CMK (cell line): ENCODE measurements at regions not wholly inside any gene's neighbourhood (a gene's known extent, or its start where the extent isn't known, plus 50 kb on each side); places are given as distances from the start of the nearest gene placed in this dataset.

Experiments used
- DNase-seq: peaks from one replicate; pipeline ENCODE4 v3.0.0-alpha.2; 2010; ENCODE audit warnings: low read depth

DNA sequence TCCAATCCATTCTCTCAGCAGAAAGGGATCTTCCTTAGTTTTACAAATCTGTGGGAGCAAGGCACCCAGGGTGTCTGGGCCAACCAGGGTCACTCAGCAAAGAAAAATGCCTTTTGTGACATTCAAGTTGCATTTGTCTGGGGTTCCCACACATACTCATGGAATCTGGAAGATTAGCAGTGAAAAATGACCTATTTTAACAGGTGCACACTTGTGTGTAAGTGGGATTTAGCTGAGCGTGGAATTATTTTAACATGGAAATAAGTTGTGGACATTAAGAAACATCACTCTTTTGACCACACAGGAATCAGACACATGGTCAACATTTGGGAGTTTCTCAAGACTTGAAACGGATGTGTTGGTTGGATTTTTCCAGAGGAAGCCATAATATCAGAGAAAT is 234.9 kb downstream of the OPA1 start:
- DNase-seq, result no peak

DNA sequence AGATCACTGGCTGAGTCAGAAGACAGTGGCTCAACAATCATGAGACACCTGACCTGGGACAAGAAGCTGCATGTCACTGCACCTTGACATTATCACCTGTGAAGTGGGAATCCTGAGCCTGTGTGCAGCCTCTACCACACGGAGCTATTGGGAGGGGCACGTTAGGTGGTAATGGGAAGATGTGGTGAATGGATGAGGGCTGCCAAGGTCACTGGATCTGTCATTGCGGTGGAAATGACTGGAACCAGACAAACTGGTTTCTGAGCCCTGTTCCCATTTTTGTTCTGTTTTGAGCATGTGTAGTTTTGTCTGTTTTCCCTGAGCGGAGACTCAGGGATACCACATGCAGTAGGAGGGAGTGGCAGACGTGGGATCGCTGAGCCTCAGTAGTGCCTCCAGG is 235.5 kb downstream of the OPA1 start:
- DNase-seq, result no peak

DNA sequence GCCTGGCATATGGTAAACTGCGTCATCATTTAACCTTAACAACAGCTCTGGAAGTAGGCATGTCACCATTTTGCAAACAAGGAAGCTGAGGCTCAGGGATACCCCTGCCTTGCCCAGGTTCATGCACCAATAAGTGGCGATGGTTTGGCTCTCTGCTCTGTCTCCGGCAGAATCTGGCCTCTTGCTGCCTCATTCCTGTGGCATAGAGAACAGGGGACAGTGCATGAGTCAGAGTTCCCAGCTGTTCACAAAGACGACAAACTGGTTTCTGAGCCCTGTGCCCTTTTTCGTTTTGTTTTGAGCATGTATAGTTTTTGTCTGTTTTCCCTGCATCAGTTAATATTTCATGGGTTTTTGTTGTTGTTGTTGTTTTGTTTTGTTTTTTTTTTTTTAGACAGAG is 236.8 kb downstream of the OPA1 start:
- no peak for DNase-seq

DNA sequence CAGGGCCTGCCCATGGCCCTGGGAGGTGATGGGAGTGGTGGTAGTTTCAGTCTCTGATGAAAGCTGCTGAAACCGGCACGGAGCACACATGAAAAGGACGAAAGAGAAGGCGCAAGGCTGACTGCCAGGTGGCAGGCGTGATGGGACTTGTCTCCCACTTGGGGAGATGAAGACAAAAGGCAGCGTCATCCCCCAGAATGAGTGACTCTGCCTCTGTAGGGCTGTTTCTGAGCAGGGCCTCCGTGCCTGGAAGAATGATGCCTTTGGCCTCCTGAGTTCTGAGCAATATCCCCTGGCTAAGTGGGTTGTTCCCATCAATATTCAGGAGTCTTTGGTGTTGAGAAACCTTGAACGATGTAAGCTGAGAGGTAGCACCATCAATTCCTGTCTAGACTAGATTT is 237.8 kb downstream of the OPA1 start:
- no peak for DNase-seq

DNA sequence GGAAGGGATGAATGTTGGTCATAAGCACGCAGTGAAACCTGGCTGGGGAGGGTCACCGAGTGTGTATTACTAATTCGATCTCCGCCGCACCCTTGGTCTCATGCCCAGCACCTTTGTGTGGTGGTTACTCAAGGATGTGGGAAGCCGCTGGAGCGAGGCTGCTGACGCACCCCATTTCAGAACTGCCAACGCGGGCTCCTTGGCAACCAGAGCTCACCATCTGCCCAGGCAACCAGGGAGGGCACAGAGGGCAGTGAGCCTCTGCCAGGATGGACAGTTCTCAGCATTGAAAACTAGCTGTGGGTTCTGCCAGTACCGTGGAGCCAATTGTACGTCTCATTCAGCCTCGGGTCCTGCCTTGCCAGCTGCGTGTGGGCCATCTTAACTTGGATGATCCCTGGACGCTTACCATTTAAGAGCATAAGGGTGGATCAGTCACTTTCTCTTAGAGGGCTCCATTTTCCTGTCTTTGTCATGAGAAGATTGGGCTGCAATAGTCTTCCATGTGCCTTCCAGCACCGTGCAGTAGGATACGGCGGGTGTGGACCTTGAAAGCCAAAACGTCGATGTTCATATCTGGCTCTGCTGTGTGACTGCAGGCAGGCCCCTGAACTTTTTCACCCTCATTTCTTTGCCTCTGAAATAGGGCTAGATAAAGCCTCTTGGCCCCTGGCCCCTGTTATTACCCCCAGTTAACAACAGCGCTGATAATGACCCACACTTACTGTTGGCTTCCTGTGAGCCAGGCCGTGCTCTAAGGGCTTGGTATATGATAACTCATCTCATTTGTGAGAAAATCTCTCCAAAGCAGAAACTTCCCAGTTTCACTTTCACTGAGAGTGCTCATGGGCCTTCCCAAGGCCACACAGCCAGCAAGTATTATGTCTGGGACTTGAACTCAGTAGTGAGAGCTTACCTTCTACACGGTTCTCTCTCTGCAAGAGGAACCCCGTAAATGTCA is 238.8 kb downstream of the OPA1 start:
- no peak for DNase-seq

DNA sequence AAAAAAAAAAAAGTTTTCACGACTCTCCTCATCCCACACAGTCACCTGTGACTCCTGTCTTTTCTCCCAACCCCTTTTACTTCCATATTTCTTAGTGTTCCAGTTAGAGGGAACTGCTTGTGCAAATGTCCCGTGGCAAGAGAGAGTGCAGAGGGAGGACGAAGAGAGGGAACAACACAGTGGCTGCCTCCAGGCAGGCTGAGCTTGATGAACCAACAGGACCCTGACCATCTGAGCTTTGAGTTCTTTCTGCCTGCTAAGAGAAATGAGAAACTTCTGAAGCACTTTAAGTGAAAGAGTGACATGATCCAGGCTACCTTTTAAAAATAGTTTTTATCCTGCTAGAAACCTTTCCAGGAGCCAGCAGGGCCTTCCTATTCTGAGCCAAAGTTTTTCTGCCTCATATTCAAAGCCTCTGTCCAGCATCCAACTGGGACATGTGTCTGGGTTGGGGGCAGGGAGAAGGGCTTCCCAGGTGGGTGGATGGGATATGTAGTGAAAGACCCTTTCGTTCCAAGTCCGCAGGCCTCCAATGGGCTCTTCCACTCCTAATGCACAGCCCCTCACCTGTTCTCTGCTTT is 239.9 kb downstream of the OPA1 start:
- DNase-seq, result no peak

DNA sequence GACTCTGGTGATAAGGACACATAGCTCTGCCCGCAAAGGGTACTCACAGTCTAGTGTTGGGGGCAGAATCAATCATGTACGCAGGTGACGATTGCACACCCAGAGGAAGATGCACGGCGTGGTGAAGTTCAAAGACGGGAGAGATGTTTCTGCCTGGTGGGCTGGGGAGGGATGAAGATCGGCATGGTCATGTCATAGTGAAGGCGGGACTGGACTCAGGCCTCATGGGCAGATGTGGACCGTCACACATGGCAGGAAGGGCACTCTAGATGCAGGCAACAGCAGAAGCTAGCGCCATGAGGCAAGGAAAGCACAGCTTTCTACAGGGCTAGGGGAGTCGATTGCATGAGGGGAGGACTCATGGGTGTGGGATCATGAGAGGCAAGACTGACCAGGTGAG is 240.6 kb downstream of the OPA1 start:
- no peak for DNase-seq

DNA sequence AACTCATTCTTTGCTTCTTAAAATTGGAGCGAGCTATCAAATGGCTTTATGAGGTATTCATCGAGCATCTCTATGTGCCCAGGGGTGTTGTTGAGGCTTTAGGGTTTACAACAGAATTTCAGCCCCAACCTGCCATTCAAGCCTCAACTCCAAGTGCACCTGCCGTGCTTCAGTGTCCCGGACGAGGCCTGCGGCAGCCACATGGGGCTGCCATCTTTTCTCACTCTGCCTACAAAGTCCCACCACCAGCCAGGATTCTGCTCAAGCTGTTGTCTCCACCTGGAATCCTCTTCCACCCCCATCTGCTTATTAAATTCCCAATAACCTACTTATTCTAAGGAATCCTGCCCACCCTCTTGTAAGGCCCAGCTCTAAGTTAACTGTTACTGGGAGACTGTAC is 242.4 kb downstream of the OPA1 start:
- DNase-seq, result no peak

DNA sequence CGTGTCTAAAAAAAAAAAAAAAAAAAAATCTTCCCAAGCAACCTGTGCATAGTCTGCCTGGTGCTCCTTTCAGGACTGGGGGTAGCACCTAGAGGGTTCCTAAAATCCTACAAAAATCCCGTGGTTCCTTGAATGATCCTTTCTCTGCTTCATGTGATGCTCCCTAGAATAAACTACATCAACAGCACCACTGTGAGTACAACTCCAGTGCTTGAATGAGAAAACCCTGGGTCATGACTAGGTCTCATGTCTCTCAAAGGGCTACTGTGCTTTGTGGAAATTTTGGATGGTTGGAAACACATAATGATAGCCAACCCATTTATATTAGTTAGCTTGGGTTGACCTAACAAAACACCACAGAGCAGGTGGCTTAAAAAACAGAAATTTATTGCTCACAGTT is 243.5 kb downstream of the OPA1 start:
- DNase-seq, result no peak

DNA sequence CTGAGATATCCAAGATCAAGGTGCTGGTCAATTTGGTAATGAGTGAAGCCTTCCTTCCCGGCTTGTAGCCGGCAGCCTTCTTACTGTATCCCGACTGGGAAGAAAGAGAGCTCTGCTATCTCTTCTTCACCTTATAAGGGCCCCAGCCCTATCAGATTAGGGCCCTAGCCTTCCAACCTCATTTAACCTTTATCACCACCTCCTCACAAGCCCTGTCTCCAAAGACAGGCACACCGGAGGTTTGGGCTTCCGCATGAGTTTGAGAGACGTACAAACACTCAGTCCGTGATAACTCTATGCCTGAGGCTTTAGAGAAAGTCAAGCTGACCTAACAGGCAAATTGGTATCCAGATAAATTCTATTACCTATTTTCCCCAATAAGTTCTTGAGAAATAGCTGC is 243.9 kb downstream of the OPA1 start:
- DNase-seq, result peak; percentile 60

DNA sequence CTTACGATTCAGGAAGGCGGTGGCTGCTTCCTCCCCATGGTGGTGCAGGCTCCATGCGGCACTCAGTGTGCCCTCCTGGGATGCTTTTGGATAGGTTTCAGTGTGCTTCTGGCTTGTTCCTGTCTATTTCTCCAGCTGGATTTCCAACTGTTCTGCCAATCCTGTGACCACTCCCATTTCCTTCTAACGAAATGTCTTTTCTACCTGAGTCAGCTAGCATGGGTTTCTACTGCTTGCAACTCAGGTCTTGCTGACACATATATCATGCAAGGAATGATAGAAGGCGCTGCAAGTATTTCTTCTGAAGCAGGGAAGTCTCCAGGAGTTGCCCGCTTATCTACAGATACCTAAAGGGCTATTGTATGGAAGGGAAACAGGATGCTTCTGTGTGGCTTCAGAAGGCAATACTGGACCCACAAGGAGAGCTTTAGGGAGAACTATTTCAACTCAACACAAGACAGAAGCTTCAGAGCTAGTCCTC is 244.4 kb downstream of the OPA1 start:
- DNase-seq, result no peak

DNA sequence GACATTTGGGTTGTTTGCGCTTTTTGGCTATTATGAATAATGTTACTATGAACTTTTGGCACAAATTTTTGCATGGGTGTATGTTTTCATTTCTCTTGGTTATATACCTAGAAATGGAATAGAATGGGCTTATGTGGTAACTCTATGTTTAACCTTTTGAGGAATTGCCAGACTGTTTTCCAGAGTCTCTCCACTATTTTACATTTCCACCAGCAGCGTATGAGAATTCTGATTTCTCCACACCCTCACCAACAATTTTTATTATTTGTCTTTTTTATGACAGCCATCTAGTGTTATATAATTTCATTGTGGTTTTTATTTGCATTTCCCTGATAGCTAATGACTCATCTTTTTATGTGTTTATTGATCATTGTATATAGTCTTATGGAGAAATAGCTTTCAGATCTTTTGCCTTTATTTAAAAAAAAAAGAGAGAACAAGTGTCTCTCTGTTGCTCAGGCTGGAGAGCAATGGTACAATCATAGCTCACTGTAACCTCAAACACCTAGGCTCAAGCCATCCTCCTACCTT is 247.2 kb downstream of the OPA1 start:
- DNase-seq, result no peak

DNA sequence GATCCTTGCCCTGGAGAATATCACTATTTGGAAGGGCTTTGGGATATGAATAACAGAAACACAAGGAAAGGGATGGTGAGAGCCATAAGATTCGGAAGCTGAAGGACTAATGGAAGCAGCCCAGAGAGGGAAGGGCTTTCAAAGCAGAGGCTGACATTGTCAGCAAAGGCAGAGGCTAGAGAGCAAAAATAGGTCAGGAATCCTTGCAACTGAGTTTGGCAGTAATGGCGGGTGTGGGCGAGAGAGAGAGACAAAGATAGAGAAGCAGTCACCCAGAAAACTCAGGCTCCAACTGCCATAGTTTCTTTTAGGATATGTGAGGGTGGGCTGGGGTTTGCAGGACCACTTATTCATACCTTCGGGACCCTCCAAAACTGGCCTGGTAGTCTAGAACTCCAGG is 248.6 kb downstream of the OPA1 start:
- no peak for DNase-seq

DNA sequence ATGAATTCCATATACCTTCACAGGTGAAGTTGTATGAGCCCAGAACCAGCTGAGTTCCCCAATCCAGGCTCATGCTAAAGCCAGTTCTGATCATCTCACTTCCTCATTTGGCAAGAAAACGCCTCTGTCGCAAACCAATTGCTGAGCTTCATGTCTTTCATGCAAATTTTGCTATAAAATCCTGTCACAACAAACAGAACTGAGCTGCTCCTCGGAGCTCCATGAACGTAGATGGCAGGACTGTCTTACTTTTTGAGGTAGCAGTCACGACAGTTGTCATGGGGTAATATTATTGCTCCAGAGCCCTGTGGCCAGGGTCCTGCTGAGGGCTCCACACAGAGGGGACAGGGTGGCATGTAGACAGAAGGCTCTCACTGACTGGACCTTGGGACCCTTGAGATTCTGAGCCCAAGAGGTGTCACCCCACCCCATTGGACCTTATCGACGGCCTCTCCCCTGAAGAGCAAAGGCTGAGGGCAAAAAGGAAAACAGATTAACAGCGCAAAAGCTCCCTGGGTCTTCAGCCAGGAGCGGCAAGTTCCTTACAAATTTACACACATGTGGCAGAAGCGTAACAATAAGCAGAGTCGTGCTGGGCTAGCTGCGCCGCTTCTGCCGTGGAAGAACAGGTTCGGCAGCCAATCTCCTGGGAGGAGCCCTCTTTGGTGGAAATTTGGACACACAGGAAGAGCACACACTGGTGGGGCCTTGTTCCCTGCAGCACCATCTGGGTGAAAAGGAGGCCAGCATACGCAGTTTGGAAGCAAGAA is 249.2 kb downstream of the OPA1 start:
- DNase-seq, result no peak

DNA sequence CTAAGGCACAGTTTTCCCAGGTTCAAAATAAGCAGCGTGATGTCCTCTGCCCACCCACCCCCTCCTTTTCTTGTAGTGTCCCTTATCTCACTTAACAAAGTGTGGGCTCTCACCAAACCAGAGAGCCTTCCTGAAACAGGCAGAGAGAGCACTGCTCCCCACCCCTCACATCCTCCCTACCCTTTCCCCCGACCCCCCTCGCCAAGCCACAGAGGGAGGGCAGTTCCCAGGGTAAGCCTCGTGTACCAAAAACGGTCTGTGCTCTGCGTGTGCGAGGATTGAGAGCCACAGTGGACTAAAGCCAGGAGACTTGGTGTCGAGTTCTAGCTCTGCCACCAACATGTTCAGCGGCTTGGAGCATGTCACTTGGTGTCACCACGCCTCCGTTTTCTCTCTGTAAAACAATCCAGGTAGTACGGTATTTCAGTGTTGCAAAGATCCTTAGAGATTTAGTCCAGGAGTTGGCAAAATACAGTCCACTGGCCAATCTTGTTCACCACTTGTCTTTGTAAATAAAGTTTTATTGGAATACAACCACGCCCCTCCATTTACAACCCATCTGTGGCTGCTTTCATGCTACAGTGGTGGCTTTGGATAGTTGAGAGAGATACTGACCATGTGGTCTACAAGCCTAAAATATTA is 249.9 kb downstream of the OPA1 start:
- DNase-seq, result peak; percentile 89

DNA sequence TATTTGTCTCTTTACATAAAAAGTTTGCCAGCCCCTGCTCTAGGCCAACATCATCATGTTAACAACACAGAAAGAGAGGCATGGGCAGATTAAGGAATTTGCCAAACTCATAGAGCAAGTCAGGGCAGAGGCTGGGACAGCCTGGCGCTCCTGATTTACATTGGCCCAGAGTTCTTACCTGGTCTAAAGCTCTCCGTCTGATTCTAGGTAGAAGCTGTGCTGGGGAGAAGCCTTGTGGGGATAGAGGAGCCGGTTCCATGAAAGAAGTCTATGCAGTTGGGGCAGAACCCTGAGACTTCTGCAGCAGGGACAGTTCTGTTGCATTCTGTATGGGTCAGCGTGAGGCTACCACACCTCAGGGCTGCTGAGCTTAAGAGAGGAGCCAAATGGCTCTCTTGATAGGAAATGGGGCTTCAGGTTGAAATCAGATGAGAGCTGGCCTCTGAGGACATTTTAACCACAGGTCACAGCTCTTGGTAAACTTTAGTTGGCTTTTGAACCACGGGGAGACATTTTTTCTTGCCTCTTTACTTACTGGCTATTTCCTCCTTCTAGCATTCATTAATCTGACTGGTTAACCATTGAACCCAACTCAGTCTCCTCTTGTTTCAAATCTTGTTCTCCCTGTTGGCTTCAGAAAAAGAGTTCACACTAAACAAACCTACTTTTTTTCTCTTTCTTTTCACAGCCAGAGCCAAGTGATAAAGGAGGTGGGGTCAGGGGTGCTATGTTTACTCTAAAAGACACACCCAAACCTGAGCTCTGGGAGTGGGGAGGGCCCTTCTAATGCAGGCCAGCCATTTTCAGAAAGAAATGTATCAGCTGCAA is 250.7 kb downstream of the OPA1 start:
- no peak for DNase-seq

DNA sequence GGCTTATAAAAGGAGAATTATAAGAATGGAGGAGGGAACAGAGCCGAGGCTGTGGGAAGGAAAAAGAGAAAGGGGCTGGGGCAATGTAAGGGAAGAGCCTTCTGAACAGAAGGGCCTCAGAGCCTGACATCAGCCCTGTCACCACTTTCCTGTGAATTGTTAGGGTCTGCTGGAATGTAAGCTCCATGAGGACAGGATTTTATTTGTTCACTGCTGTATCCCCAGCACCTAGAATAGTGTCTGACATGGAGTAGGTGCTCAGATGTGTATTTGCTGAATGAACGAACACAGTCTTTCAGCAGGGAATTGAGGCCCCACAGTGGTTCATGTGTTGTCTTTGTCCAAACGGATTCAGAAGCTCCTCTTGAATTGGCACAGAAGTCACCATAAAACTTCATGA is 251.5 kb downstream of the OPA1 start:
- DNase-seq, result no peak

DNA sequence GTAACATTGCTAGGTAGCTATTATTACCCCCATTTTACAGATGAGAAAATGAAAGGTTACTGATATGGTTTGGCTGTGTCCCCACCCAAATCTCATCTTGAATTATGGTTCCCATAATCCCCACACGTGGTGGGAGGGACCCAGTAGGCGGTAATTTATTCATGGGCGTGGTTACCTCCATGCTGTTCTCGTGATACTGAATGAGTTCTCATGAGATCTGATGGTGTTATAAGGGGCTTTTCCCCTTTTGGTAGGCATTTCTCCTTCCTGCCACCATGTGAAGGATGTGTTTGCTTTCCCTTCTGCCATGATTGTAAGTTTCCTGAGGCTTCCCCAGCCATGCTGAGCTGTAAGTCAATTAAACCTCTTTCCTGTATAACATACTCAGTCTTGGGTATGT is 252.1 kb downstream of the OPA1 start:
- no peak for DNase-seq

DNA sequence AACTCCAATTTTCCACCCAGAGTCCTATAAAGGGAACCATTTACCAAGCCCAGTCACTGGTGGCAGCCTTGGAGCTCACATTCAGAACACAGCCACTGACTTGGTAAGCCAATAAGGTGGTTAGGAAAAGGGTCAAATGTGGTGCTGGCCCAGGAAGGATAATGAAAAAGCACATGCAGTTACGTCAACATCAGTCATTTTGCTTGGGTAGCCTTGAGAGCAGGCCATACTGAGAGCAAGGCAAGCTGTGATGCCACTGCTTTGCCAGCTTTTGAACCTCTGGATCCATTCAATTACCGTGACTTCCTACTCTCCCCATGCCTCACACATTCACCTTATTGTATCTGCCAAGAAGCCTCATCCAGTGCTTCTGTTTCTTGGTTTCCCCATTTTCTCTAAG is 253.6 kb downstream of the OPA1 start:
- no peak for DNase-seq

DNA sequence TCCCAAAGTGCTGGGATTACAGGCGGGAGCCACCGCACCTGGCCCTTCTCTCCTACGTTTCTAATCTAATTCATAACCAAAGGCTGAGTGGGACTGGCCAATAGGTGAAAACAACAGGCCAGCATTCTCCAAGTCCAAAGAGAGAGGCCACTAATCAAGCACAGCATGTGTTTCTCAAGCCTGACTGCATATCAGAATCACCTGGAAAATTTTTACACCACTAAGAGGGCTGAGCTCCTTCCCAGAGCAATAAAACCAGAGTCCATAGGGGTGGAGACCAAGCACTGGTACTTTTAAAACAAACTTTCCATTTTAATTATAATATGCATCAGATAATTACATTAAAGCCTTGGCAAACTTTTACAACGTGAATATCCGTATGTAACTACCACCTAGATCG is 254.4 kb downstream of the OPA1 start:
- DNase-seq, result no peak

DNA sequence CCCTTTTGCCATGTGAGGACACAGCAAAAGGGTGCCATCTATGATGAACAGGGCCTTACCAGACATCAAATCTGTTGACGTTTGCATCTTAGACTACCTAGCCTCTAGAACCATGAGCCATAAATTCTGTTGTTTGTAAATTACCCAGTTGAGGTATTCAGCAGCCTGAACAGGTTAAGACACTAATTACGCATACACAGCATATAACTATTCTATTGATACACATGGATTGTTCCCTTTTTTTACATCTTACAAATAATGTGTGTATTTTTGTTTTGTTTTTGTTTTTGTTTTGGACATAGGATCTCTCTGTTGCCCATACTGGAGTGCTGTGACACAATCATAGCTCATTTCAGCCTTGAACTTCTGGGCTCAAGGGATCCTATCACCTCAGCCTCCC is 255.5 kb downstream of the OPA1 start:
- DNase-seq, result no peak
